ENCODE measurements at regions not wholly inside any gene's neighbourhood (a gene's known extent, or its start where the extent isn't known, plus 50 kb on each side); places are given as distances from the start of the nearest gene placed in this dataset.

GRCh38 chr16:73149334-73149733 is 101.4 kb upstream of the ZFHX3 start:
- no peak overlapping the region for H3K27ac ChIP-seq (ENCODE audit: control insufficient read depth, insufficient read depth)
- ChIA-PET POLR2A (no interaction called here), CTCF (no interaction called here), SMC1A (ENCODE audit: uncharacterized antibody, unreplicated experiment) (no interaction called here), RAD21 (ENCODE audit: unreplicated experiment) (no interaction called here)
- H3K79me2 ChIP-seq (ENCODE audit: control insufficient read depth, insufficient read depth, low read length): no peaks in the 10 kb centered on the region
- in situ Hi-C loops (cut with MboI): no loop called here
- H3K4me2 ChIP-seq (ENCODE audit: control insufficient read depth, insufficient read depth): no peak overlapping the region
- H2AFZ ChIP-seq (ENCODE audit: control insufficient read depth, low read depth, low read length): no peak overlapping the region
- 44% methylated on average over 7 of the region's 7 CpGs for WGBS (ENCODE audit: insufficient coverage, insufficient replicate concordance, low lambda C conversion rate, missing lambda C conversion rate)
- no peaks in the 10 kb centered on the region for H3K36me3 ChIP-seq (ENCODE audit: control insufficient read depth in 2 of 2, insufficient read depth in 2 of 2, low read length in 1 of 2)
- ATAC-seq (no peak), FAIRE-seq (no peak), DNase-seq (ENCODE audit: low read depth, low spot score) (no peak)
- no peaks in the 10 kb centered on the region for H3K4me1 ChIP-seq (ENCODE audit: control insufficient read depth, insufficient read depth, low read length)
- peaks cover 0 to 1% of the 10 kb centered on the region in 2 experiments; a peak in 1 of 4 replicates for H3K27me3 ChIP-seq (replicated peaks in 1 of 2; ENCODE audit: control insufficient read depth in 2 of 2, insufficient read depth in 2 of 2, low read length in 1 of 2)
- intact Hi-C loops (cut with micrococcal nuclease; ENCODE audit: unreplicated experiment): no loop called here
- no peaks in the 10 kb centered on the region for H4K20me1 ChIP-seq (ENCODE audit: control insufficient read depth, insufficient read depth)
- BruUV-seq (replicated peaks): no TSS peak
- H3K4me3 ChIP-seq: no peak overlapping the region
- no peaks in the 10 kb centered on the region; the same call in 2 of the 3 replicates for H3K9me3 ChIP-seq (replicated peaks; ENCODE audit: control insufficient read depth, insufficient read depth, low read length)
- H3K9ac ChIP-seq (ENCODE audit: control insufficient read depth, insufficient read depth, low read length): no peak overlapping the region
- no peak for TF ChIP-seq USF1 (IDR thresholded peaks at IDR 0.05; ENCODE audit: borderline replicate concordance, extremely low read length, insufficient read depth, low read depth, low read length)
- TF ChIP-seq SREBF2 (IDR thresholded peaks at IDR 0.05; ENCODE audit: low read length): no peak
- no peak for TF ChIP-seq TCF12 (IDR thresholded peaks at IDR 0.05; ENCODE audit: low read depth, low read length)
- no peak for TF ChIP-seq TCF3 (IDR thresholded peaks at IDR 0.05; ENCODE audit: borderline replicate concordance, insufficient read depth, low read depth, low read length)
- no peak for TF ChIP-seq RFX5 (IDR thresholded peaks at IDR 0.05; ENCODE audit: low read depth, low read length)
- no peak for TF ChIP-seq PRDM15 (CRISPR knock-in tag; IDR thresholded peaks at IDR 0.05)
- TF ChIP-seq ZBTB4 (CRISPR knock-in tag; IDR thresholded peaks at IDR 0.05): no peak
- TF ChIP-seq JUNB (IDR thresholded peaks at IDR 0.05): no peak
- TF ChIP-seq ZNF622 (IDR thresholded peaks at IDR 0.05): no peak
- no peak for TF ChIP-seq ASH2L (IDR thresholded peaks at IDR 0.05; ENCODE audit: borderline replicate concordance, low read depth)
- no peak for TF ChIP-seq MYB (IDR thresholded peaks at IDR 0.05; ENCODE audit: borderline replicate concordance, low read depth, low read length)
- TF ChIP-seq NKRF (conservative IDR thresholded peaks at IDR 0.05): no peak
- TF ChIP-seq ZBTB33 (IDR thresholded peaks at IDR 0.05): no peak
- no peak for TF ChIP-seq HDGF (IDR thresholded peaks at IDR 0.05)
